OCI-LY7 (cell line): ENCODE measurements at regions not wholly inside any gene's neighbourhood (a gene's known extent, or its start where the extent isn't known, plus 50 kb on each side); places are given as distances from the start of the nearest gene placed in this dataset.

Experiments used
- EZH2phosphoT487 ChIP-seq: fragments of 200-600 bp; sonication (generic); IDR thresholded peaks from 2 replicates; pipeline ENCODE4 v1.6.1; 2018; ENCODE audit warnings: low read depth, borderline replicate concordance, mild to moderate bottlenecking, mixed run types, antibody characterized with exemption, low read length, moderate library complexity, mixed read lengths
- TF ChIP-seq, protein P1 (sequence below): fragments of 200-600 bp; sonication (generic); conservative IDR thresholded peaks from 2 replicates; pipeline ENCODE4 v1.5.1; 2014; ENCODE audit warnings: mild to moderate bottlenecking, antibody characterized with exemption, low read length, moderate library complexity, mixed read lengths

DNA sequence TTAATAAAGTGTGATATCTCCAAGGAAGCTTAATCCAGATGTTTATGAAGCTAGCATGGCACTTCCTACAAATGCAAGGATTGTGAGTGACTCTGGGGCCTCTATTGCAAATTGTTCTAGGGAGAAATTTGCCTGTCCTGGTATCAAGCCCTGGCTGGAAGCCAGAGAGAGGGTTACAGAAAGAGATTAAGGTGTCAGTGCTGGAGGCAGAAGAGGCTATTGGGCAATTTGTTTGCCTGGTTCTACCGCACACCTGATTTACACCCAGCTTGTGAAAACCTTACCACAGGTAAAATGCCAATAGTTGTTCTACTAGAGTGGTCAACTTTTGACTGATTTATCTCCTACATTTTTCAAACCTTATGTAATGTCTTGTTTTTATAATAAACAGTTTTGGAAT, 186.7 kb upstream of the FAT1 start:
- TF ChIP-seq, protein P1, sequence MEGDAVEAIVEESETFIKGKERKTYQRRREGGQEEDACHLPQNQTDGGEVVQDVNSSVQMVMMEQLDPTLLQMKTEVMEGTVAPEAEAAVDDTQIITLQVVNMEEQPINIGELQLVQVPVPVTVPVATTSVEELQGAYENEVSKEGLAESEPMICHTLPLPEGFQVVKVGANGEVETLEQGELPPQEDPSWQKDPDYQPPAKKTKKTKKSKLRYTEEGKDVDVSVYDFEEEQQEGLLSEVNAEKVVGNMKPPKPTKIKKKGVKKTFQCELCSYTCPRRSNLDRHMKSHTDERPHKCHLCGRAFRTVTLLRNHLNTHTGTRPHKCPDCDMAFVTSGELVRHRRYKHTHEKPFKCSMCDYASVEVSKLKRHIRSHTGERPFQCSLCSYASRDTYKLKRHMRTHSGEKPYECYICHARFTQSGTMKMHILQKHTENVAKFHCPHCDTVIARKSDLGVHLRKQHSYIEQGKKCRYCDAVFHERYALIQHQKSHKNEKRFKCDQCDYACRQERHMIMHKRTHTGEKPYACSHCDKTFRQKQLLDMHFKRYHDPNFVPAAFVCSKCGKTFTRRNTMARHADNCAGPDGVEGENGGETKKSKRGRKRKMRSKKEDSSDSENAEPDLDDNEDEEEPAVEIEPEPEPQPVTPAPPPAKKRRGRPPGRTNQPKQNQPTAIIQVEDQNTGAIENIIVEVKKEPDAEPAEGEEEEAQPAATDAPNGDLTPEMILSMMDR, result no peak
- TF ChIP-seq EZH2phosphoT487, result no peak
